Fibroblast of mammary gland (primary cell): ENCODE measurements at regions not wholly inside any gene's neighbourhood (a gene's known extent, or its start where the extent isn't known, plus 50 kb on each side); places are given as distances from the start of the nearest gene placed in this dataset.

Experiments used
- DNase-seq: peaks from one replicate; pipeline ENCODE4 v3.0.0-alpha.2; 2010; ENCODE audit warnings: low read depth
- H3K4me3 ChIP-seq: 2 replicates; pipeline ENCODE4 v1.5.1; 2011; ENCODE audit warnings: low read depth, mild to moderate bottlenecking, low read length, moderate library complexity; ENCODE audit not compliant: control insufficient read depth
- TF ChIP-seq, protein P1 (sequence below): conservative IDR thresholded peaks from 2 replicates; pipeline ENCODE4 v1.5.1; 2011; ENCODE audit warnings: low read depth, low read length, inconsistent platforms; ENCODE audit not compliant: control insufficient read depth, insufficient read depth

DNA sequence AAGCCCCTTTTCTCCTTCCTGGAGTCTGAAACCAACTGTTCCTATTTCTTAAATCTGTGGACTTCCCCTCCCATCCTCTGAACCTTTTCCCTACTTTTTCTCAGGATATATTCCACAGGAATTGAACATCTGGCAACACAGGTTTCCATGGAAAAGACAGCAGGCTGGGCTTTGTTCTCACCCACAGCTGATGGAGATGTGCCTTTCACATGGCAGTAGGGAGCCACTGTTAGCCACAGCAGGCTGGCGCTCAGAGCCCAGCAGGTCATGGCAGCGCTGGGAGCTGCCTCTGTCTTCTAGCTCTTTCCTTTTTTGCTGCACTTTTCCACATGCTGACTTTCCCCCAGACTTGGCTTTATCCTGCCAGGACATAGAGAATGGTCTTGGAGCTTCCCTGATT lies 116.4 kb upstream of the NLRP1 start:
- H3K4me3 ChIP-seq = no peak overlapping the region
- DNase-seq = no peak
- TF ChIP-seq, protein P1, sequence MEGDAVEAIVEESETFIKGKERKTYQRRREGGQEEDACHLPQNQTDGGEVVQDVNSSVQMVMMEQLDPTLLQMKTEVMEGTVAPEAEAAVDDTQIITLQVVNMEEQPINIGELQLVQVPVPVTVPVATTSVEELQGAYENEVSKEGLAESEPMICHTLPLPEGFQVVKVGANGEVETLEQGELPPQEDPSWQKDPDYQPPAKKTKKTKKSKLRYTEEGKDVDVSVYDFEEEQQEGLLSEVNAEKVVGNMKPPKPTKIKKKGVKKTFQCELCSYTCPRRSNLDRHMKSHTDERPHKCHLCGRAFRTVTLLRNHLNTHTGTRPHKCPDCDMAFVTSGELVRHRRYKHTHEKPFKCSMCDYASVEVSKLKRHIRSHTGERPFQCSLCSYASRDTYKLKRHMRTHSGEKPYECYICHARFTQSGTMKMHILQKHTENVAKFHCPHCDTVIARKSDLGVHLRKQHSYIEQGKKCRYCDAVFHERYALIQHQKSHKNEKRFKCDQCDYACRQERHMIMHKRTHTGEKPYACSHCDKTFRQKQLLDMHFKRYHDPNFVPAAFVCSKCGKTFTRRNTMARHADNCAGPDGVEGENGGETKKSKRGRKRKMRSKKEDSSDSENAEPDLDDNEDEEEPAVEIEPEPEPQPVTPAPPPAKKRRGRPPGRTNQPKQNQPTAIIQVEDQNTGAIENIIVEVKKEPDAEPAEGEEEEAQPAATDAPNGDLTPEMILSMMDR = no peak

DNA sequence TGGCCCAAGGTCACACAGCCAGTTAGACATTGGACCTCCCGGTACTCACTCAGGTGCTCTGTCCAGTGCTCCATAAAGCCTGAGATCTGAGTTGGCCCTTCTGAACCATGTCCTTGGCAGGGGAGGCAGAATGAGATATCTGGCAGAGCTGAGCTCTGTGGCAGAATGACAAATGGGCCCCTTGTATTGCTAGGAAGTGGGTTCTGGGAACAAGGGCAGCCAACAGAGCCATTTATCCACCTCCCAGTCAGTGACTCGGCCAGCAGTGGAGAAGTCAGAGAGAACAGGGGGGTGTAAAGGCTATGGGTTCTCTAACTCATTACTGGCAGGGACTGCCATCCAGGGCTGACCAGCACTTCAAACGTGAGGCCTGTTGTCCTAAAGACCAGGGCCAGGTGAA lies 117.1 kb upstream of the NLRP1 start:
- no peak for DNase-seq
- TF ChIP-seq, protein P1 = no peak
- H3K4me3 ChIP-seq = no peak overlapping the region

DNA sequence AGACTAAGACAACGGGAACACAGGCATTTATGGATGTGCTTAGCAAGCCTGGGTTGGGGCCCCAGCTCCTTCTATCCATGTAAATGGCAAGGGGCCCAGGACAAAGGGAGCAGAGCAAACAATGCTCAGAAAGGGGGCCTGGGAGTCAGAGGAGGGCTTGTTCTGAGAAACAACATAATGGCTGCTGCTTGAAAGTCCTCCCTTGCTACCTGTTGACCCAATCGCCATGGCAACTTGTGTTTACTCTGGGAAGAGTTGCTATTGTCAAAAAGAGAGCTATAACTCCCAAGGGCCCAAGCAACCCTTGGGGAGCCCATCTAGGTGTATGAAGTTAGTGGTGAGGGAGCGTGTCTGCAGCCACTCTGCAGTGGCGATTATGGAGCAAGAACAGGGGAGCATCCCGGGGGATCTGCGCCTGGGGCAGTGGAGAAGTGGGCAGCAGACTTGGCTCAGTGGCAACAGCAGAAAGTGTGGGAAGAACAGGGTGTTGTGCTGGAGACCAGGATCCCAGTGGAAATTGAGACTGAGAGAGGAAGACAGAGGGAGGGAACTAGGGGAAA lies 118.7 kb upstream of the NLRP1 start:
- DNase-seq = no peak
- TF ChIP-seq, protein P1 = no peak
- no peak overlapping the region for H3K4me3 ChIP-seq

DNA sequence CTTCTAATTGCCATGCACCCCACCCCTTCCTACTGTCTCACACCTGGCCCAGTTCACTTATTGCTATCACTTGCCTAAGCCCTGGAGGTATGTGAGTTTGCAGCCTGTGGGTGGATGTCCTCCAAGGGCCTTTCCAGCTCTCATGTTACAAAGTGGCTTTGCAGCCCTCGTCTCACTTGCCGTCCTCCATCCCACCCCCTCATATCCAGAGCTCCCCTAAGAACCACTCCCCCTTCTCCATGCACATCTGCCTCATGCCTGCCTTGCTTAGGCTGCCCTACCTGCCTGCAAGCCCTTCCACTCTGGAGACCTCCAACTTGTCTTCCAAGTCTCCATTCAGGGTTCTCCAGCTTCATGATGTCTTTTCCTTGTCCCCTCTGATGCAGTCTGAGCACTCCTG lies 119.4 kb upstream of the NLRP1 start:
- no peak for DNase-seq
- TF ChIP-seq, protein P1 = no peak
- H3K4me3 ChIP-seq = no peak overlapping the region

DNA sequence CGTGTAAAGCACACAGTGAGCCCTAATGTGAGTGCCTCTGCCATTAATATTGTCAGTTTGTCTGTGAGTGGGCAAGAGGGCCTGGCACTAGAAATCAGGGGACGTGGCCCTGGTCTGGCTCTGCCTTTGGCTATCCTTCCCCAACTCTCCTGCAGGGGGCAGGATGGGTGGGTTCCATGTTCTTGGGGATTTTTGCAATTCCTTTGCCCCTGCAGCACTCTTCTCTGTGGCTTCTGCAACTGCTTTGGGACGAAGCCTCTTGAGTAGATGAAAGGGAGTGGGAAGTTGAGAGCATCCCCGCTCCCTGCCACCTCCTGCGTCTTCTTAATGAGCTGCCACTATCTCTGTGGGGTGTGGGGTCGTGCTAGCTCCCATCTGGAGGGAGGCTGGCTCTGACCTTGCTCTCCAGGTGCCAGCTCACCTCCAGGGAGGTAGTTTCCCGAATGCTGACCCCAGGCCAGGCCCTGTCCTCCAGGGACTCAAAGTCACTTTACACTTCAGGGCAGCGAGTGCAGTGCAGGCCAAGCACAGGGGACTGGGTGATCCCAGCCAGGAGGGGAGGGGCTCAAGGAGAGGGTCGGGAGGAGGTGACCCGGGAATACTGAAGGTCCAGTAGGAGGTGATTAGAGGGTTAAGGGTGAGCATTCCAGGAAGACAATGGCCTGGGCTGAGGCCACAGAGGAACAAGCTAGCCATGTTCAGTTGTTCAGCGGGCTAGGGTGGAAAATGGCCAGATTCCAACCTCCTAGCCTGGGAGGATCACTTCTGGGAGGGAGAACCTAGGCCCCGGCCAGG lies 121.0 kb upstream of the NLRP1 start:
- TF ChIP-seq, protein P1 = peak; percentile 35
- no peak for DNase-seq
- H3K4me3 ChIP-seq = no peak overlapping the region

DNA sequence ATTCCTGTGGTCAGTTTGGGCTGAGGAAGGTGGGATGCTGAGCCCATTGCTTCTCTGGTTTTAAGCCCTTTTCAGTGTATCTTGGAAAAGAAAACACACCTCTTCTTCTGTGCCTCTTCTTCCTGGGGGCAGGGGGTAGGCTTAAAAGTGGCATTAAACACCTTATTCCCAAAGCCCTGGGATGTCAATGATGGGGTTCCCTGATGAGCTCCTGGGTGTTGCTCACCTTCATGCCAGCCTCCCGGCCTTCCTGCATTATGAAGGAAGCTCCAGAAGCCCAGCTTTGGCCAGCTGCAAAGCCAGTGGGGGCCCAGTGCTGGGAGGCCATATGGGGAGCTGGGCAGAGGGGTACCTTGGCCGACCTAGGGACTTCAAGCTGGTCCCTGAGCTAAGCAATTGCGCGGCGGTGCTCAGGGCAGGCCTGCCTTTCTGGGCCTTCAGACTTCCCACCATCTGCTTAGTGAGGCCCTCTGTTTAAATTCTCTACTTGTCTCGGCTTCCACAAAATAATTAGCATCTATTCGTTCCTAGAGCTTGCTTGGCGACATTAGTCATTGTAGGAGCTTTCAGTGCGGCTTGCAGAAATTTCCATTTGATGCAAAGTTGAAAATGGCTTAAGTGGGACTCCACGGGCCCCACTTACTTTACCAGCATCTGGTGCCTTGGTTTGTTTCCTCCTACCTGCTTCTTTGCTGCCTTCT lies 121.7 kb upstream of the NLRP1 start:
- no peak for DNase-seq
- TF ChIP-seq, protein P1 = no peak
- H3K4me3 ChIP-seq = no peak overlapping the region
